HepG2 (cell line): ENCODE measurements at regions not wholly inside any gene's neighbourhood (a gene's known extent, or its start where the extent isn't known, plus 50 kb on each side); places are given as distances from the start of the nearest gene placed in this dataset.

Experiments used
- AGO2 ChIP-seq: fragments of 200-400 bp; formaldehyde crosslinking; optimal IDR thresholded peaks from 2 replicates; pipeline ENCODE3; 2017; ENCODE audit warnings: mild to moderate bottlenecking, low read depth, low read length, moderate library complexity
- FOXO4 ChIP-seq: sonication (generic); formaldehyde crosslinking; conservative IDR thresholded peaks from 2 replicates; pipeline ENCODE4 v1.8.1; 2023; ENCODE audit warnings: missing genetic modification reagents
- HIC2 ChIP-seq: sonication (generic); formaldehyde crosslinking; IDR thresholded peaks from 2 replicates; pipeline ENCODE4 v1.9.0; 2022; ENCODE audit warnings: low read depth, missing genetic modification reagents
- KLF15 ChIP-seq: sonication (generic); formaldehyde crosslinking; IDR thresholded peaks from 2 replicates; pipeline ENCODE4 v1.8.1; 2023; ENCODE audit warnings: borderline replicate concordance, mild to moderate bottlenecking, inconsistent platforms, missing genetic modification reagents, mixed read lengths
- MLX ChIP-seq: IDR thresholded peaks from 2 replicates; pipeline ENCODE4 v1.6.1; 2016
- MXD1 ChIP-seq: sonication (generic); formaldehyde crosslinking; IDR thresholded peaks from 2 replicates; pipeline ENCODE4 v1.4.0; 2020; ENCODE audit warnings: mild to moderate bottlenecking, missing genetic modification reagents
- RNF219 ChIP-seq: sonication (generic); formaldehyde crosslinking; IDR thresholded peaks from 2 replicates; pipeline ENCODE4 v1.5.0; 2020; ENCODE audit warnings: mild to moderate bottlenecking, missing genetic modification reagents
- RORA ChIP-seq: sonication (generic); formaldehyde crosslinking; IDR thresholded peaks from 2 replicates; pipeline ENCODE4 v1.5.0; 2020; ENCODE audit warnings: mild to moderate bottlenecking, missing genetic modification reagents, moderate library complexity
- SIN3B ChIP-seq: fragments of 150-350 bp; IDR thresholded peaks from 2 replicates; pipeline ENCODE4 v1.6.1; 2014; ENCODE audit warnings: low read length
- TGIF2 ChIP-seq: IDR thresholded peaks from 2 replicates; pipeline ENCODE4 v1.6.1; 2016; ENCODE audit warnings: control low read depth, missing compliant biosample characterization
- THRA ChIP-seq: sonication (generic); formaldehyde crosslinking; IDR thresholded peaks from 2 replicates; pipeline ENCODE4 v1.4.0; 2020; ENCODE audit warnings: missing genetic modification reagents, borderline replicate concordance
- ZBTB26 ChIP-seq: IDR thresholded peaks from 2 replicates; pipeline ENCODE4 v1.6.1; 2016; ENCODE audit warnings: missing compliant biosample characterization, missing genetic modification reagents, borderline replicate concordance
- ZBTB3 ChIP-seq: sonication (generic); formaldehyde crosslinking; IDR thresholded peaks from 2 replicates; pipeline ENCODE4 v1.4.0; 2020; ENCODE audit warnings: low read depth, mild to moderate bottlenecking, moderate library complexity, missing genetic modification reagents, borderline replicate concordance
- ZBTB46 ChIP-seq: sonication (generic); formaldehyde crosslinking; IDR thresholded peaks from 2 replicates; pipeline ENCODE4 v1.4.0; 2020; ENCODE audit warnings: mild to moderate bottlenecking, missing genetic modification reagents, borderline replicate concordance
- ZNF343 ChIP-seq: sonication (generic); formaldehyde crosslinking; IDR thresholded peaks from 2 replicates; pipeline ENCODE4 v1.4.0; 2020; ENCODE audit warnings: mild to moderate bottlenecking, missing genetic modification reagents
- ZNF468 ChIP-seq: sonication (generic); formaldehyde crosslinking; IDR thresholded peaks from 2 replicates; pipeline ENCODE4 v1.8.0; 2022; ENCODE audit warnings: mild to moderate bottlenecking, moderate library complexity, missing genetic modification reagents

- TF ChIP-seq RNF219 (no peak), AGO2 (no peak), FOXO4 (CRISPR knock-in tag) (no peak), TGIF2 (CRISPR knock-in tag) (no peak), KLF15 (CRISPR knock-in tag) (no peak), ZBTB26 (no peak), MLX (CRISPR knock-in tag) (no peak), MXD1 (CRISPR knock-in tag) (no peak), SIN3B (no peak), ZBTB46 (no peak), ZNF343 (CRISPR knock-in tag) (no peak), ZBTB3 (CRISPR knock-in tag) (no peak), RORA (CRISPR knock-in tag) (no peak), HIC2 (no peak), ZNF468 (CRISPR knock-in tag) (no peak), THRA (no peak)
Observed at GRCh38 chr6:137802408-137803182, 64.5 kb upstream of the TNFAIP3 start (continued).
